ENCODE measurements at regions not wholly inside any gene's neighbourhood (a gene's known extent, or its start where the extent isn't known, plus 50 kb on each side); places are given as distances from the start of the nearest gene placed in this dataset.

DNA sequence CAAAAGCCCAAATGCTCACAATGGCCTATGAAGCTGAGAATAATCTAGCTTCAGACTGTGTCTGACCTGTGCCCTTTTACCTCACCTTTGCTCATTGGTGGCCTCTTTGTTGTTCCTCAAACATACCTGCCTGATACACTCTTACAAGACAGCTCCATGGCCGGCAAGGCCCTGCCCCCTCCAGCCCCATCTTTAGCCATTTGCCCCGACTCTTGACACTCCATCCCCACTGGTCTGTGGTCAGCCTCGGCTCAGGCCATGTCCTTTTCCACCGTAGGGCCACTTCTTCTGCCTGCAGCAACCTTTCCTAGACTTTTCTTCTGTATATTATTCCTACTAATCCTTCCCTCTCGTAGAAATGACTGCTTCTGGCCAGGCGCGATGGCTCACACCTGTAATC lies 265.2 kb downstream of the RPS24 start:
- DNase-seq (ENCODE audit: low spot score), result no peak

DNA sequence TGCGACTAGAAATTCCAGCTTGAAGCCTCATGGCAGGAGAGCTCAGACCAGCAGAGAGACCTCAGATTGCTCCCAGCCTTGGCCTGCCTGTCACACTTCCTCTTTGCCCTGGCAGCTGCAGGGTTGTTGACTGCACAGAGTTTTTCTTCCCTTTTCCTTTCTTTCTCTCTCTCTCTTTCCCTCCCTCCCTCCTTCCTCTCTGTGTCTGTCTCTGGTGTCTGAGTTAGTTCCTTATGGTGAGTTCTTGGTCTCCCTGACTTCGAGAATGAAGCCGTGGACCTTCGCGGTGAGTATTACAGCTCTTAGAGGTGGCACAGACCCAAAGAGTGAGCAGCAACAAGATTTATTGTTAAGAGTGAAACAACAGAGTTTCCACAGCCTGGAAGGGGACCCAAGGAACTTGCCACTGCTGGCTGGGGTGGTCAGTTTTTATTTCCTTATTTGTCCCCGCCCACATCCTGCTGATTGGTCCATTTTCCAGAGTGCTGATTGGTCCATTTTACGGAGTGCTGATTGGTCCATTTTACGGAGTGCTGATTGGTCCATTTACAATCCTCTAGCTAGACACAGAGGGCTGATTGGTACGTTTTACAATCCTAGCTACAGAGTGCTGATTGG lies 266.3 kb downstream of the RPS24 start:
- DNase-seq (ENCODE audit: low spot score), result no peak

DNA sequence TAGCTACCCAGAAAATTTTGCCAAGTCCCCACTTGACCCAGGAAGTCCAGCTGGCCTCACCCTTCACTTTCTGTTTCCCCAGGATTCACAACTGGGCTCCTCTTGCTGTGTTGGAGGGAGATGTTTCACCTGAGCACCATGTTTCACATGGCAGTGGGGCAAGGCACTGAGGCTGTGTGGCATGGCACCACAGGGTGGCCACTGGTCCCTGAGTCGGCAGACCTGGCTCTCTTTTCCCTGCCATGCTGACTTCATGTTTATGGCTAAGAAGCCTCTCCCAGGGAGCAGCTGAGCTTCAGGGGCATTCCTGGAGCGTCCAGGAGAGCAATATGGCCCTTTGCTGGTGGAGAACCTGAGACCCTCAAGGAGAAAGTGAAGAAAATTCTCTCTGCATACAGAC lies 266.9 kb downstream of the RPS24 start:
- DNase-seq (ENCODE audit: low spot score), result no peak

DNA sequence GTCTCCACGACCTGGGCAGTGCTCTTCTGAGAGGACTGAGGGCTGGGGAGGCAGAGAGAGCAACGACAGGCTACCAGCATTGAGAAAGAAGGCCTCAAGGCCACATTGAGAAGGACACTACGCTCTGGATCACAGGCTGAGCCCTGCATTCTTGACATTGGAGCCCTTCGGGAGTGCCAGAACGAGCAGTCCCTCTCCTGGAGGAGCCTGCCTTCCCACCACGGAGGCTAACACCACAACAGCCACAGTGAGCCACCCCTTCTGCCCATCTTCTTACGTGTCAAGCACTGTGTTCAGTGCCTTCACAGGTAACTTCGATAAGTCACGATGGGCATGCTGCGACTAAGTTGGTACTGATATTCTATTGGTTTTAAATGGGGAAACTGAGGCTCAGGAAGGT lies 267.8 kb downstream of the RPS24 start:
- DNase-seq (ENCODE audit: low spot score), result no peak

DNA sequence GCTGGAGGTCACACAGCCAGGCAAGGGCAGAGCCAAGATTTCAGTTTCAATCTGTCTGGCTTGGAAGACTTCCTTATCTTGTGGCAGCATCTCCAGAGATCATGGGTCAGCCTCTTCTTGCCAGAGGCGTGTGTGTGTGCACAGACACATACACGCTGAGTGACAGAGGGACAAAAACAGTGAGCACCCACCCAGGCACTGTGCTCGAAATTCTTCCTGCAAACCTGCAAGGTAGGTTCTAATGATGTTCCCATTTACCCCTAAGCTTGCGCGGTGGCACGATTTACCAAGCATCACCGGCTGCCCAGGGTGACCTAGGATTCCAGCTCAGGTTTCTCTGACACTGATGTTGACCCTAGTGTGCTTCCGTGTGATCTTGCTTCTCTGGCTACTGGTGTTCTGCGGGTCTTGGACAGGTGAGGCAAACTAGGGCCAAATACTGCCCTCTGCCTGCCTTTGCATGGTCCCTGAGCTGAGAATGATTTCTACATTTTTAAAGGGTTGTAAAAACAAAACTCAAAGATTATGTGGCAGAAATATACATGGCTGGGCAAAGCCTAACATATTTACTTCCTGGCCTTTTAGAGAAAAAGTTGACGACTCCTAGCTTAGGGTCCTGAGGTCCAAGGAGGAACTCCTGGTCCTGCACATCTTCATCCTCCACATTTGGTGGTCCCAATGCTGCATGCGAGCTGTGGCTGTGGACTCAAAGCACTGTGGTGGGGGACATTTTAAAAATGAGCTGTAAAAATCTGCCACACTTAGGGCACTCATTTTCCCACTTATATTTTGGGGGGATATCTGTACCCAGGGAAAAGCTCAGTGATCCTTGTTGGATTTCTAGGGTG lies 268.5 kb downstream of the RPS24 start:
- no peak for DNase-seq (ENCODE audit: low spot score)

DNA sequence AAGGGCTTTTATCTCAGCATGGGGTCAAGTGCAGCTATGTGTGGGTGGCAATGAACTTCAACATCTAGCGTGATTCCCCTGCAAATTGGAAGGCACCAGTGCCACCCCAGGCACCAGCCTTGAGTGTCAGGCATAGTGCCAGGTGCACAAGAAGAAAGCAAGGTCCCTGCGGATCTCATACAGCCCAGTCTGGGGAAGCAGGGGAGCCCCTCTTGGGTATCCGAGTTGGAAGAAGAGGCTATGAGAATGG lies 269.0 kb downstream of the RPS24 start:
- DNase-seq (ENCODE audit: low spot score), result no peak

DNA sequence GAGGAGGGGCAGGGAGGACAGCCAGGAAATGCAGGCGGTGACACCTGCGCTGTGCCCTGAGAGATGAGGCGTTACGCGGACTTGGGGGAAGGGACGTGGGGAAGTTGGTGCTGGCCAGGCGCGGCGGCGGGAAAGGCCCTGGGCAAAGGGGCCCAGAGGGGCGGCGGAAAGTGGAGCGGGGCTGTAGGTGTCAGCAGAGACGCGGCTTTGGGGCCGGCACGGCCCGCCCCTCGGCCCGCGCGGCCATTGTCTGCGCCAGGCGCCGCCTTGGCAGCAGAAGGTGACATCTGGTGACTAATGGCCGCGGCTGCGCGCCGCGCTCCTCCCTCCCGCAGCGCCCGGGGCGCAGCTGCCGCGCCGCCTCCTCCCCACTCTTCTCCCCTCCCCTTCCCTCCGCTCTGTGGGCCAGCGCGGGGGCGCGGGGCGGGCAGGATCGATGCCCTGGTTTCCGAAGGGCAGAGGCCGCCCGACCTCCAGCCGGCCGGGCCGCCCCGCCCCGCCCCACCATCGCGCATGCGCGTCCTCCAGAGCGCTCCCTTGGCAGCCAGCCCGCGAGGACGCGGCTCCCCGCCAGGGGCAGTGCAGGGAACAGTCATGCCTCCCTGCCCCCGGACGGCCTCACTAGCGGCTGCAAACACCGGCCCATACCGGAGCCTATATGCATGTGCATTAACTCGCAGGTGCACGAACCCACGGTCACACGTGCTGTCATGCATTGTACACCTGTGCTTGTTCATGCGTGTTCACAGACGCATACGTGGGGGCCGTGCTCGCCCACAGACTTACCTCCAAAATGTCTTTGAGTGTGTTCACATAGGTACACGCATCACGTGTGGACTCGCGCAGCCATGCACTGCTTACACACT lies 269.6 kb downstream of the RPS24 start:
- DNase-seq (ENCODE audit: low spot score), result peak; percentile 97

DNA sequence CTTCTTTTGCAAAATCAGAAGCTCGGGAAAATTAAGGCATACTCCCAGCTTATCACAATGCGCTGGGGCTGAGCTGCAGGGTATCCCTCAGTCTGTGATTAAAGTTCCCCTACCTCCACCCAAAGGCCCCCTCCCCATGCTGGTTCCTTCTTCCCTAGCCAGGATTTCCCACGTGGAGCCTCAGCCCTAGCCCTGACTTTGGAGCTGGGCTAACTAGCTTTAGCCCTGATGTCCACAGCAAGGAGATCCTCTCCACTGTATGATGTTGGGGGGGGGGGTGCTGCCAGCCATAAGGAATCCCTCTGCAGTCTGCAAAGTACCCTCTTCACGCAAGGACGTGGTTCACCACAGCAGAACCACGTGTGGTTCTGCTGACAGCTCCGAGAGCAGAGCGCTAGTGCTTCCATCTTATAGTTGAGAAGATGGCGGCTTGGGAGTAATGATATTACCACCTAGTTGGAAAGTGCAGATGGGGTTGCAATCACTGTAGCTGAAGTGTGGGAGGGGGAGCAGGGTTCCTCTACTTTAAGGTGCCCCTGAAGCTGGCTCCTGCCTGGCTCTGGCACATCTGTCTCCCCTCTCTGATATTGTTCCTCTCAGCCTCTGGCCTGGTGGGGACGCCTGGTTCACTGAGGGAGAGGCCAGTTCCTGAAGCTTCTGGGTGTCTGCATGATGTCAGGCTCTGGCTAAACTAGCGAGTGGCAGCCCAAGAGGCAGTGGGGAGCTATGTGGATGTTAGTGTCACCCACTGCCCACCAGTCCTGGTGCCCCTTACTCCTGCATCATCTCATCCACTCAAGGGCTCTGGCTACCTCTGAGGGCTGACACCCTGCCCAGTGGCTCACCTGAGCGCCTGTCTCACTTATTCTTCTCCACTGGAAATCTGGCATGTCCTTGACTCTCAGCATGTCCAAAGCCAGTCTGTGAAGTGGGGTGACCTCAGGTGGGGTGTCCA lies 270.7 kb downstream of the RPS24 start:
- DNase-seq (ENCODE audit: low spot score), result no peak

DNA sequence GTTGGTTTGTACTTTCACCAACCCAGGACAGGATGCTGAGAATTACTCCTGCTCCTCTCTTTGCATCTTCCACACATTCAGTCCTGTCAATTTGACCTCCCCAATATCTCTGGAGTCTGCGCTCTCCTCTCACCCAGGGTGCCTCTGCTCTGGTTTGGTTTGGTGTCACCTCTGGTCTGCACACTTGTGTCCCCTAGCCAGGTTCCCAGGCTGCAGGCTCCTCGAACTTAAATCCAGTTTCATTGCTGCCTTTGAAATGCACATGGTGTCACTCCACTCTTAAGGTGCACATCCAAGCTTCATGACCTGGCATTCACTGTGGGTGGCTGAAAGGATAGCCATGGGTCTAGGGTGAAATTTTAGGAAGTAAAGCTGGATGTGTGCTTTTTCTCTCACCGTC lies 271.6 kb downstream of the RPS24 start:
- DNase-seq (ENCODE audit: low spot score), result no peak

DNA sequence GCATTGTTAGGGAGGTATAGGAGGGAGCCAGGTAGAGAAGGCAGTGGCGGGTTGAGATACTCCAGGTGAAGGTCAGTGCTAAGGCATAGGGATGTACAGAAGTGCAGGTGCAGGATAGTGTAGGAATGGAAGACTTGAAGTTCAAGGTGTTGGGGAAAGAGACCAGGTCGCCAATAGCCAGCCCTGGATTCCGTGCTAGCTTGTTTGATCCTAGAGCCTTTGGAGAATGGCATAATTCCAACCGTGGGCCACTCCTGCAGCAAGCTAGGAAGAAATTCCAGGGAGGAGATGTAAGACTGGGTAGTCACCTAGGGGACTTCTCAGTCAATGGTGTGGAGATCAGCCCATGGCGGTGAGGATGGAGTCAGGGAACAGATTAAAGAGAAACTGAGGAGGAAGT lies 272.7 kb downstream of the RPS24 start:
- no peak for DNase-seq (ENCODE audit: low spot score)

DNA sequence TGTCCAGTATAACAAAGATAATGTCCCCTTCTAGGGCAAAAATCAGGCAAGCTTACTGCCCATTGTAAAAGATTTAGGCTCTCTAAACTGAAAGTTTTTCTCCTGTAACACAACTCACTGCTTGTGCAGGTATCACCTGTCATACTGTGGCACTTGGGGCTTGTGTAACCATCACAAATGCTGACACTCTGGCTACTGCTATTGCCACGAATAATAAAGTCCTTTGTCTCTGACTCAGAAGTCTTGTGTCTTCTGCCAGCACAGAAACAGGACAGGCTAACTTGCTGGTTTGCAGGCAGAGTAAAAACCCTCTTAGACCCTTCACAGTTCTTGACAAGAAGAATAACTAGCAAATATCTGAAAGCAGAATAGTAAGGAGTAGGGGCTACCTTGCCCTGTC lies 273.9 kb downstream of the RPS24 start:
- DNase-seq (ENCODE audit: low spot score), result no peak

DNA sequence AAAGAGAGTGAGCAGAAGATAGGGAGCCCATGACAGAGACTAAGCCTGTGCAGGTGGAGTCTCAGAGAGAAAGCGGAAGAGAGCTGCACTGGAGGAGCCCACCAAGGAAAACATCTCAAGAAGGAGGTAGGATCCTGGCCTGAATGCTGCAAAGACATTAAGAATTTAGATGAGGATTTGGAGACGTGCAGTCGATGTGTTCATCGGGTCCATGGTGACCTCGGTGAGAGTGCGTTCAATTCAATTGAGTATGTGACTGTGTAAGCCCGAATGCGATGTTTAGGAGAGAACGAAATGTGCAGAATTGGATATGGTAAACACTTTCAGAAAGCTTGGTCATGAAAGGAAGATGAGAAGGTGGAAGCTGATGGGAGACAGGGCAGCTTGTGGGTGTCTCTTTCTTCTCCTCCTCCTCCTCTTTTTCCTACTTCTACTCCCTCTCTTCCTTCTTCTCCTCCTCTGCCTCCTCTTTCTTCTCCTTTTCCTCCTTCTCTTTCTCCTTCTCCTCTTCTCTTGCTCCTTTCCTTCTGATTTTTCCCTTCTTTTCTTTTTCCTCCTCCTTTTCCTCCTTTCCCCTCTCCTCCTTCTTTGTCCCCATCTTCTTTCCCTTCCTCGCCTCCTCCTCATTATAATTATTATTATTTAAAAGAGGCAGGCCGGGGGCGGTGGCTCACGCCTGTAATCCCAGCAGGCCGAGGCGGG lies 276.0 kb downstream of the RPS24 start:
- no peak for DNase-seq (ENCODE audit: low spot score)

DNA sequence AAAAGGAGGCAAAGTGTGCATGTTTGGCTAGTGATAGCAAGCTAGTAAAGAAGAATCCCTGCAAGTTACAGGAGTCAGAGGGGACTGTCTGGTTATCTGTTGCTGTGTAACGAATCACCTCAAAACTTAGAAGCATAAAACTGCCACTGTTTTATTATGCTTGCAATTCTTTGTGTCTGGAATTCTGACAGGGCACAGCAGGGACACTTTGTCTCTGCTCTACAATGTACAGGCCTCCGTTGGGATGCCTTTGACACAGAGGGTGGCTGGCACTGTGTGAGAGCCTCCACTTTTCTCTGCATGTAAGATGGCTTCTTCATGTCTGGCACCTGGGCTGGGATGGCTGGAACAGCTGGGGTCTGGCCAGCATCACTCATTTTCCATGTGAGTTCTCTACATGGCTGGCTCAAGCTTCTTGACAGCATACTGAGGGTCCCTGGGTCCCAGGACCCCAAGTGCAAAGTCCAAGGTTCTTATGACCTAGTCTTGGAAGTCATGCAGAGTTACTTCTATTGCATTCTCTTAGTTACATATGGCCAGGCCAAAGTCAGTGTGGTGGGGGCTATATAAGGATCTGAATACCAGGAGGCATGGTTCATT lies 276.9 kb downstream of the RPS24 start:
- no peak for DNase-seq (ENCODE audit: low spot score)

DNA sequence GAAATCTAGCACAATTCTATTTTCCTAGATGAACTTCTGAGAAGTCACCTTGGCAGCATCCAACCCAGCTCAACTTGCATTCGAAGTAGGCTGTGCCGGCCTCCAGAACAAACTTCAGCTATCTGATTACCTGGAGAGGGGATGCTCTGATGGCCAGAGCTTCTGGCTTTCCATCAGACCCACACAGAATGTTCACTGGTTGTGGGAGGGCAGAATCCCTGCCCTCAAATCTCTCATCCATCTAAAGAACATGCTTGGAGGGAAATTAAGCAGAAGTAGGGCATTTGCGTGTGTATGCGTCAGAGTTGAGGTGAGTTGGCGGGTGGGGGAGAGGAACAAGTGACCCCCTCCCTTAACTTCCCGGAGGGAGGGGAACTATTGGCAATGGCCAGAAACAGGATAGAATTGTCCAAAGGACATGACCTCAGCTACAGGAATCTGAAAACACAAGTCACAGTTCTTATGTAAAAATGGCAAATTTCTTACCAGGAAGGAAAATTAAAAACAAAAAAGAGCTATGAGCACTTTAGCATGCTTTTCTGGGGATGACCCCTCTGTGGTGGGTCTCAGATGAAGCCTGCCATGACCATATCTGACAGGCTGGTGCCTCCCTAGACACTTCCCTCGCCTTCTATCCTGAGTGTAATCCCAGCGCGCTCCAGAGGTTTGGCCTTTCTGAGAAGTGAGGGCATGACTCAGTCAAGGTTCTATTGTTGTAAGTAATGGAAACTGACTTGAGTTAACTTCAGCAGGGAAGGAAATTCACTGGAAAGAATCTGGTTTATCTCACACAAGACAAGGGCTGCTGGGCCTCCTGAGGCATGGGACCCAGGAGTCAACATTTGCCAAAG lies 278.8 kb downstream of the RPS24 start:
- DNase-seq (ENCODE audit: low spot score), result no peak

DNA sequence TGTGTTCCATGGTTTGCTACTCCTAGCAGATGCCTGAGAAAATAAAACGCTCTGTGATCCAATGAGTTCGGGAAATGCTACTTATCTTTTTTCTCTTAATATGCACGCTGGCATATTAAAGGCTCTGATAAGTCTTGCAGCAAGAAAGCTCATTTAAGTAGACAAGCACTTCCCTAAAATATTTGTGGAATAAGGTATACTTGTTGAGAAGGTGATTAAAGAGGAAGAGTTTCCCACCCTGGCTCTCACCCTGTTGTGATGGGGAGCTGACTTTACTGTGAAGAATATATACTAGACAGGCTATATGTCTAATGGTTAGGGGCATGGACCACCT lies 279.4 kb downstream of the RPS24 start:
- no peak for DNase-seq (ENCODE audit: low spot score)

DNA sequence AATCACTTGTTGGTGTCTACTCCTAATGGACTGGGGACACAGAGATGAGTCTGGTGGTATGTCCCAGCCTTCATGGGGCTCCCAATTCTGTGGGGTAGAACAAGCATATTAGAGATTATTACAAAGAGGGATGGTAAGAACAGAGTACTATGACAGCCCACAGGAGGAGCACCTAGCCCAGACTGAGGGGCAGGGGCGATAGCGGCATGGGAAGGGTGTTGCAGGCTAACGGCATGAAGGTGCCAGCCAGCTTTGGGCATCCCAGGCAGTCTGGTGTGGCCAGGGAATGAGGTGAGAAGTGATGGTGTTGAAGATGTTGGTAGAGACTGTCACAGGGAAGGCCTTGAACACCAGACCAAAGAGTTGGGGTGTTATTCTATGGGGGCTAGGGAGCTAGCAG lies 280.0 kb downstream of the RPS24 start:
- DNase-seq (ENCODE audit: low spot score), result no peak

DNA sequence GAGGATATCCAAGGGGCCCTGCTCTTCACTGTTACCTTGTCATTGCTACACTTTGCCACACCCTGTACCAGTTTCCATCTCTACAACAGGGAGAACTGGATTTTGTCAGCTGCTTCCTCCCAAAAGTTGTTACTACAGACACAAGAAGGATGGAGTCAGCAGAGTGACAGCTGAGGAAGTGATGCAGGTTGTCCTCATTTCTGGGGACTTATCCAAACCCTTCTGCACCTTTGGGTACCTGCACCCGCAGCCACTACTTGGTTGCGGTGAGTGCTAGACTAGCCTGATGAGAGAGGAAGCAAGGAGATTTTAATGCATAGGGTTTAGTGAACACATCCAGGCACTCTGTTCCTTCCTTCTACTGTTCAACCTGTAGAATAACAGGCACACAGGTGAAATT lies 281.0 kb downstream of the RPS24 start:
- no peak for DNase-seq (ENCODE audit: low spot score)

DNA sequence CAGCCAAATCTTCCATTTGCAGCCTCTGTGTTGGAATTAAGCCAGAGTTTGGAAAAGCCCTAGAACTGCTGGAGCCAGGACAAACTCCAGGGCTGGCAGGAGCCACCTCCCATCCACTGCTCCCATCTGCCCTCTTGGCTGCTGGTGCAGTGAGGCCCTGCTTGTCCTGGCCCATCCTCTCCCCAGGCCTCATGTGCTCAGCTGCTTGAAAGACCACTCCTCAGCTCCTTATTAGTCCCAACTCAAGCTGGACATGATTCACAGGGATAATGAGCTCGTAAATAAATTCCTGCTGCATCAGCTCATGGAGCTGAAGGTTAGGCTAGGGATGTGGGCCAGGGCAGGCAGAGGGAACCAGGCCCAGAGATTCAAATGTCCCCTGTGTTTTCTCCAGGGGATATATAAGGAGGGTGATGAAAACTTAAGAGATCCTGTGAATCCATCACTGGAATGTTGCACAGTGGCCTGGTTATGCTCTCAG lies 282.8 kb downstream of the RPS24 start:
- no peak for DNase-seq (ENCODE audit: low spot score)

DNA sequence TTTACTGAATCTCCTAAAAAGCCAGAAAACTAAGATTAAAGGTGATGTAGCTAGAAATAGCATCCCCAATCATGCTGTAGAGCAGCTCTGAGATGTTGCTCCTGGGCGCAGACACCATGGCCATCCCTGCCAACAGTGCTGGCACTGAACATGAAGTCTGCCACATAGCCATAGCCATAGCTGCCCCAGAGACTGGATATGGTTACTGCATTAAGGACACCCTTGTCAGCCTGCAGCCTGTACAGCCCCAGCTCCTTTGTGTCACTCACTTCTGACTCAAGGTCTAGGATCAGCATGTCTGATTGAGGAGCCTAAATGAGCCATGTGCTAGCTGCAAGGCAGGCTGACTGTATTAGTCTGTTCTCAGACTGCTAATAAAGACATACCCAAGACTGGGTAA lies 284.6 kb downstream of the RPS24 start:
- no peak for DNase-seq (ENCODE audit: low spot score)

DNA sequence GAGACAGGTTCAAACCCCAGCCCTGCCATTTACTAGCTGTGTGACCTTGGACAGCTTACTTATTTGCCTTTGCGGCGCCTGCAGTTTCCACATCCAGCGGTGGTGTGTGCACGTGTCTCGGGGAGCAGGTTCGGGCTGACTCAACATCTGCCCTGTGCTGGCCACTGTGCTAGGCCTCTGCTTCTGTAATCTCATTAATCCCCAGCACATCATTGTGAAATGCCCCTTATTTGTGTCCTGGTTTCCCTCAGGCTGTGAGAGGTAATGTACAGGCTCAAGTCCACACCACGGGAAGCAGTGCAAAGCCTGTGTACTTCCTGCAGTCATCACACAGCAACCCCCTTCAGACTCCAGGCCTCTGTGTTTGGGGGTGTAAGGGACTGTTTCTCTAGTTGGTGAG lies 285.7 kb downstream of the RPS24 start:
- DNase-seq (ENCODE audit: low spot score), result no peak

Measured in putamen (tissue), 1 donor.